GM18867 (cell line): ENCODE measurements at regions not wholly inside any gene's neighbourhood (a gene's known extent, or its start where the extent isn't known, plus 50 kb on each side); places are given as distances from the start of the nearest gene placed in this dataset.
"Not testable (repeated sequence)": the region's sequence is repeated elsewhere in the genome, so short reads cannot be mapped to it uniquely, and the experiment has no call there.

Experiments
- ATAC-seq: cut with Tn5 transposase; IDR thresholded peaks from one replicate; pipeline ENCODE4 v1.9.1; 2021; ENCODE audit warnings: mild to moderate bottlenecking, moderate library complexity; ENCODE audit not compliant: unreplicated experiment

GRCh38 chr5:13115476-13115875, 829.0 kb downstream of the DNAH5 start:
- no peak for ATAC-seq

GRCh38 chr5:13108265-13108664, 836.2 kb downstream of the DNAH5 start:
- ATAC-seq: no peak

GRCh38 chr5:13107537-13107936, 837.0 kb downstream of the DNAH5 start:
- no peak for ATAC-seq

- ATAC-seq: no peak
Observed at GRCh38 chr5:13081116-13081515, 863.4 kb downstream of the DNAH5 start.

GRCh38 chr5:13072936-13073335, 871.6 kb downstream of the DNAH5 start:
- not testable (repeated sequence) for ATAC-seq

GRCh38 chr5:13063088-13063487, 881.4 kb downstream of the DNAH5 start:
- ATAC-seq: no peak

GRCh38 chr5:13045897-13046551, 898.5 kb downstream of the DNAH5 start:
- ATAC-seq: no peak

- no peak for ATAC-seq
Observed at GRCh38 chr5:13034061-13034460, 910.4 kb downstream of the DNAH5 start.

GRCh38 chr5:13029211-13029610, 915.3 kb downstream of the DNAH5 start:
- ATAC-seq: no peak

- ATAC-seq: no peak
Observed at GRCh38 chr5:13027874-13028273, 916.6 kb downstream of the DNAH5 start.

GRCh38 chr5:13019729-13020128, 924.8 kb downstream of the DNAH5 start:
- no peak for ATAC-seq

GRCh38 chr5:13003457-13003856, 941.0 kb downstream of the DNAH5 start:
- ATAC-seq: no peak

GRCh38 chr5:12999667-13000066, 944.8 kb downstream of the DNAH5 start:
- ATAC-seq: no peak

- ATAC-seq: no peak
Observed at GRCh38 chr5:12985142-12985541, 959.3 kb downstream of the DNAH5 start.

- no peak for ATAC-seq
Observed at GRCh38 chr5:12974856-12975255, 969.6 kb downstream of the DNAH5 start.

GRCh38 chr5:12965804-12966203, 978.7 kb downstream of the DNAH5 start:
- ATAC-seq: no peak

GRCh38 chr5:12959713-12960112, 984.8 kb downstream of the DNAH5 start:
- no peak for ATAC-seq

- ATAC-seq: no peak
Observed at GRCh38 chr5:12952409-12952808, 992.1 kb downstream of the DNAH5 start.

GRCh38 chr5:12951846-12952245, 992.6 kb downstream of the DNAH5 start:
- ATAC-seq: no peak

GRCh38 chr5:12947379-12947778, 997.1 kb downstream of the DNAH5 start:
- no peak for ATAC-seq

GRCh38 chr5:12945477-12945876, 999.0 kb downstream of the DNAH5 start:
- ATAC-seq: not testable (repeated sequence)

GRCh38 chr5:12936221-12936620, 1008.3 kb downstream of the DNAH5 start:
- no peak for ATAC-seq

GRCh38 chr5:12934722-12935121, 1009.8 kb downstream of the DNAH5 start:
- ATAC-seq: no peak
